Fibroblast of skin of right biceps (primary cell): ENCODE measurements at regions not wholly inside any gene's neighbourhood (a gene's known extent, or its start where the extent isn't known, plus 50 kb on each side); places are given as distances from the start of the nearest gene placed in this dataset.
"Not testable (repeated sequence)": the region's sequence is repeated elsewhere in the genome, so short reads cannot be mapped to it uniquely, and the experiment has no call there.

Experiments used
- DNase-seq: peaks from one replicate; pipeline ENCODE4 v3.0.0-alpha.2; 2013

- peak; percentile 95 for DNase-seq
Observed at GRCh38 chr12:42756841-42757623, 167.5 kb upstream of the PRICKLE1 start.

- no peak for DNase-seq
Observed at GRCh38 chr12:42750356-42750755, 160.8 kb upstream of the PRICKLE1 start.

GRCh38 chr12:42749239-42749638 is 159.7 kb upstream of the PRICKLE1 start:
- DNase-seq = no peak

- peak; percentile 42 for DNase-seq
Observed at GRCh38 chr12:42744539-42745182, 155.1 kb upstream of the PRICKLE1 start.

- no peak for DNase-seq
Observed at GRCh38 chr12:42742716-42743115, 153.2 kb upstream of the PRICKLE1 start.

- peak; percentile 47 for DNase-seq
Observed at GRCh38 chr12:42741771-42742510, 152.4 kb upstream of the PRICKLE1 start.

GRCh38 chr12:42741091-42741490 is 151.5 kb upstream of the PRICKLE1 start:
- DNase-seq = no peak

- DNase-seq = no peak
Observed at GRCh38 chr12:42737398-42737797, 147.9 kb upstream of the PRICKLE1 start.

- no peak for DNase-seq
Observed at GRCh38 chr12:42735861-42736361, 146.4 kb upstream of the PRICKLE1 start.

- DNase-seq = no peak
Observed at GRCh38 chr12:42733911-42734310, 144.4 kb upstream of the PRICKLE1 start.

GRCh38 chr12:42732908-42733411 is 143.4 kb upstream of the PRICKLE1 start:
- DNase-seq = no peak

- peak; percentile 36 for DNase-seq
Observed at GRCh38 chr12:42730291-42730690, 140.7 kb upstream of the PRICKLE1 start.

- no peak for DNase-seq
Observed at GRCh38 chr12:42729535-42729900, 140.0 kb upstream of the PRICKLE1 start.

- DNase-seq = no peak
Observed at GRCh38 chr12:42728770-42729534, 139.4 kb upstream of the PRICKLE1 start.

GRCh38 chr12:42728287-42728686 is 138.7 kb upstream of the PRICKLE1 start:
- no peak for DNase-seq

- peak; percentile 69 for DNase-seq
Observed at GRCh38 chr12:42725809-42726208, 136.3 kb upstream of the PRICKLE1 start.

GRCh38 chr12:42716491-42716891 is 126.9 kb upstream of the PRICKLE1 start:
- peak; percentile 79 for DNase-seq

- not testable (repeated sequence) for DNase-seq
Observed at GRCh38 chr12:42713566-42713965, 124.0 kb upstream of the PRICKLE1 start.

- not testable (repeated sequence) for DNase-seq
Observed at GRCh38 chr12:42708374-42708773, 118.8 kb upstream of the PRICKLE1 start.

- DNase-seq = no peak
Observed at GRCh38 chr12:42707312-42708226, 118.0 kb upstream of the PRICKLE1 start.

- DNase-seq = no peak
Observed at GRCh38 chr12:42706321-42706720, 116.8 kb upstream of the PRICKLE1 start.
